Thyroid gland (tissue), 4 donors: ENCODE measurements at regions not wholly inside any gene's neighbourhood (a gene's known extent, or its start where the extent isn't known, plus 50 kb on each side); places are given as distances from the start of the nearest gene placed in this dataset.

Experiments used
- POLR2A ChIP-seq, 2 donors: fragments of 450-650 bp; IDR thresholded peaks; one replicate each; pipeline ENCODE4 v1.6.1; 2017; ENCODE audit warnings: antibody characterized with exemption in 2 of 2, mild to moderate bottlenecking in 2 of 2, moderate library complexity in 1 of 2
- TF ChIP-seq, protein P1 (sequence below), 6 experiments: fragments of 200-600 bp in 3 of 6; fragments of 450-650 bp in 3 of 6; sonication (generic) in 3 of 6; IDR thresholded peaks; one replicate each; pipeline ENCODE4 v1.5.1; 2016 to 2019; ENCODE audit warnings: antibody characterized with exemption in 6 of 6, mild to moderate bottlenecking in 2 of 6, inconsistent platforms in 1 of 6, moderate library complexity in 1 of 6

- TF ChIP-seq POLR2A (IDR thresholded peaks at IDR 0.05), result no peak
- TF ChIP-seq, protein P1, sequence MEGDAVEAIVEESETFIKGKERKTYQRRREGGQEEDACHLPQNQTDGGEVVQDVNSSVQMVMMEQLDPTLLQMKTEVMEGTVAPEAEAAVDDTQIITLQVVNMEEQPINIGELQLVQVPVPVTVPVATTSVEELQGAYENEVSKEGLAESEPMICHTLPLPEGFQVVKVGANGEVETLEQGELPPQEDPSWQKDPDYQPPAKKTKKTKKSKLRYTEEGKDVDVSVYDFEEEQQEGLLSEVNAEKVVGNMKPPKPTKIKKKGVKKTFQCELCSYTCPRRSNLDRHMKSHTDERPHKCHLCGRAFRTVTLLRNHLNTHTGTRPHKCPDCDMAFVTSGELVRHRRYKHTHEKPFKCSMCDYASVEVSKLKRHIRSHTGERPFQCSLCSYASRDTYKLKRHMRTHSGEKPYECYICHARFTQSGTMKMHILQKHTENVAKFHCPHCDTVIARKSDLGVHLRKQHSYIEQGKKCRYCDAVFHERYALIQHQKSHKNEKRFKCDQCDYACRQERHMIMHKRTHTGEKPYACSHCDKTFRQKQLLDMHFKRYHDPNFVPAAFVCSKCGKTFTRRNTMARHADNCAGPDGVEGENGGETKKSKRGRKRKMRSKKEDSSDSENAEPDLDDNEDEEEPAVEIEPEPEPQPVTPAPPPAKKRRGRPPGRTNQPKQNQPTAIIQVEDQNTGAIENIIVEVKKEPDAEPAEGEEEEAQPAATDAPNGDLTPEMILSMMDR (IDR thresholded peaks at IDR 0.05), result no peak
These were observed 105.3 kb upstream of the KCNG1 start for GRCh38 chr20:51128198-51128597.
